GM18520 (cell line): ENCODE measurements at regions not wholly inside any gene's neighbourhood (a gene's known extent, or its start where the extent isn't known, plus 50 kb on each side); places are given as distances from the start of the nearest gene placed in this dataset.

ENCODE experiments used
- ATAC-seq: cut with Tn5 transposase; IDR thresholded peaks from one replicate; pipeline ENCODE4 v1.9.1; 2021; ENCODE audit not compliant: unreplicated experiment

DNA sequence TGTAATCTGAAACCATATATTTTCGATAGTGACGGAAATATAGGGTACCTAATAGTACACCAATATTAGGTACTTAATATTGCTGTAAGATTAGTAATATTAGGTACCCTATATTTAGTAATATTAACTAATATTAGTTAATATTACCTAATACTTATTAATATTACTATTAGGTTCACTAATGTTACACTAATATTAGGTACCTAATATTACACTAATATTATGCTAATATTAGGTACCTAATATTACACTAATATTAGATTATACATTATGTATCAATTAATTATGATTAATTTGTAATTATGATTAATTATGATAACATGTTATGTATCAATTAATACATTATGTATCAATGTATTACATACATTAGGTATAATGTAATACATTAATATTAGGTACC is 518.2 kb upstream of the LRATD1 start:
- ATAC-seq = no peak

GRCh38 chr2:14120376-14120775 is 512.1 kb upstream of the LRATD1 start:
- ATAC-seq = no peak

GRCh38 chr2:14123436-14124103 is 508.9 kb upstream of the LRATD1 start:
- ATAC-seq = no peak

- ATAC-seq = no peak
These were observed 506.8 kb upstream of the LRATD1 start for GRCh38 chr2:14125624-14126293.

GRCh38 chr2:14126846-14127245 is 505.7 kb upstream of the LRATD1 start:
- no peak for ATAC-seq

DNA sequence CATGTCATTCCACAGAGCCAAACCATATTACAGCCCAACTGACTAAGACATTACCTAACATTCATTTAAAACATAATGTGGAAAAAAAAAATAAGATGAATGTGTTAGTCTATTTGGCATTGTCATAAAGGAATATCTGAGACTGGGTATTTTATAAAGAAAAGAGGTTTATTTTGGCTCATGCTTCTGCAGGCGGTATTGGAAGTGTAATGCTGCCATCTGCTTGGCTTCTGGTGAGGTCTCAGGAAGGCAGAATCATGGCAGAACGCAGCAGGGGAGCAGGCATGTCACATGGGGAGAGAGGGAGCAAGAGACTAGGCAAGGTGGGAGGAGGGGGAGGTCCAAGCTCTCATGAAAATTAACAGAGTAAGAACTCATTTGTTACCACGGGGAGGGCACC is 504.8 kb upstream of the LRATD1 start:
- no peak for ATAC-seq

DNA sequence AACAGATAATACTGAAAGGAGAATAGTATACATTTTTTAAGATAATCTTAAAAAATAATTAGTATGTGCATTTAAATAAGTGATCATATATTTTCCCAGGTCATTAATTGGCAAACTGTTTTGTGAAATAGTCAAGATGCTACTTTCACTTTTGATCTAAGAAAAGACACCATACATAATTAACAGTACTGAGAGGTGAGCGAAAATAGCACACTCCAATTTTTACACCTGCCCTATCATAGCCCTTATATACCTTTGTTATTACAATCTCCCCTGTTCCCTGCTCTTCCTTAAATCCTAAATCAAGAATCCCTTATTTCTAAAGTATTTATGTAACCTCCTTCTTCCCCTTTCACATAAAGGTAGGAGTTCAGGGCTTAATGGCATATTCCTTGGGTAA is 500.1 kb upstream of the LRATD1 start:
- no peak for ATAC-seq

DNA sequence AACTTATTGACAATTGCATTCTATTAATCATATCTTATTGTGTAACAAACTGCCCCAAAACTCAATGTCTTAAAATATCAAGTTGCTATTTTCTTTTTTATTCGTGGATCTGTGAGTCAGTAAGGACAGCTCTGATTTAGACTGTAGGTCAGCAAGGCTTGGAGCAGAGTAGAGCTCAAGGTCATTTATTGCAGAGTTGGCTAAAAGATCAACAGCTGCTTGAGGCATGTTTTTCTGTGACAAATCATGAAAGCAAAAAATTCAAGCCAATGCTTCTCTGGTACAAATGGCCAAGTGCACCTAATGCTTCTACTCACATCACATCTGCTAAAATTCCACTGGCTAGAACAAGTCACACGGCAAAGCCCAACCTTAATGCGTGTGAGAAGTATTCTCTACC is 497.7 kb upstream of the LRATD1 start:
- no peak for ATAC-seq

- no peak for ATAC-seq
These were observed 496.5 kb upstream of the LRATD1 start for GRCh38 chr2:14136030-14136429.

- no peak for ATAC-seq
These were observed 494.9 kb upstream of the LRATD1 start for GRCh38 chr2:14137643-14138042.

DNA sequence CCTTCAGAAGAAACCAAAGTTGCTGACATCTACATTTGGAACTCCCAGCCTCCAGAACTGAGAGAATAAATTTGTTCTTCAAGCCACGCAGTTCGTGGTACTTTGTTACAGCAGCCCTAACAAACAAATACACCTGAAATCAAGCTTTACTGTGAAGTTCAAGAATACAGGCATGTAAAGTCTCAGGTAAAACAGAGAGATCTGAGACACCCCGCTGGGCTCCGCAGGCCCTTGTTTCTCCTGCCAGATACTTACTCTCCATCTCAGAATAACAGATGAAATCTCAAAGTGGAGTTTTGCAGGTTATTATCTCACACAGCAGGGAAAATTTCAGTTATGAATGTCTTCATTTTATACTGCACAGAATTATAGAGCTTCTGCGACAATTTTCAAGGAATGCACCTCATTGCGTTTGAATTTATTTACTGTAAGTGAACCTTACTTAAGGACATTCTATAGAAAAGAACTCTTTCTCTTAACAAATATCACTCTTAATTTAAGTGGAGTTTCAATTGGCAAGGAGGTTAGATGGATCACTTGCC is 492.4 kb upstream of the LRATD1 start:
- no peak for ATAC-seq

DNA sequence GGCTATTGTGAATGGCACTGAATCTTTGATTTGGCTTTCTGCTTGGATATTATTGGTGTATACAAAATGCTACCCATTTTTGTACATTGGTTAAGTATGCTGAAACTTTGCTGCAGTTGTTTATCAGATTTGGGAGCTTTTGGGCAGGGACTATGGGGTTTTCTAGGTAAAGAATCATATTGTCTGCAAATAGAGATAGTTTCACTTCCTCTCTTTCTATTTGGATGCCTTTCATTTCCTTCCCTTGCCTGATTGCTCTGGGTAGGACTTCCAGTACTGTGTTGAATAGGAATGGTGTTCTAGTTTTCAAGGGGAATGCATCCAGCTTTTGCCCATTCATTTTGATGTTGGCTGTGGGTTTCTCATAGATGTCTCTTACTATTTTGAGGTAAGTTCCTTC is 489.1 kb upstream of the LRATD1 start:
- no peak for ATAC-seq

DNA sequence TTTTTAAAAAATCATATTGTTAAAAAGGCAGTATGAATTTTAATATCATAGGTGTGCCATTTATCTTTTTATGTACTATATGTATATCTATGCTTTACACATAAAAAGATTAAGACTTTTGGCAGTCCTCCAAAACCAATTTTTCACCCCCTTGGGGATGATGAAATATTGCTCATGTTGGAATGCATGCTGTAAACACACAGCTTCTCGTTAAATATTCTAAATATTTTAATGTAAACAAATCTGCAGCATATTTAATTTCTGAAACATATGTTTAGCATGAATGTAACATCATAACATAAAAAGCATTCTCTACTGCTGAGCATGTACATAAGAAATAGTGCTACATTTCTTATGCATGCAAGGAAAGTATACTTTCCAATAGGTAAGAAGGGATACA is 484.3 kb upstream of the LRATD1 start:
- ATAC-seq = no peak

DNA sequence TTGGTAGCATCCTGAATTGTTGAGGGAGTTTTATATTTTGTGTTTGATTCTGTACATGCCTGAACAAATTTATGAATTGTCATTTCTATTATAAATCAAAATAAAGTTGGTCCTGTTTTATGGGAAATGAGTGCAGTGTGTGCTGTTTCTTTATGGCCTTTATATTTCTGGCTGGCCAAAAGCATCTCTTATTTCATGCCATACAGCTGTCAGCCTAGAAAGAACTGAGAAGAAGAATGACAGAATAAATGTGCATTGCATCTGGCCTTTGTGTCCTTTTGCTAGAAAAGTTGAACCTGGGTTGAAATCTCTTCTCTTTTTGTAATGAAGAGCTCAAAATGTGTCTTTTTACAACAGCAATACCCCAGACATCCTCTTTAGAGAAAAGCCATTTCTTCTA is 474.7 kb upstream of the LRATD1 start:
- no peak for ATAC-seq

DNA sequence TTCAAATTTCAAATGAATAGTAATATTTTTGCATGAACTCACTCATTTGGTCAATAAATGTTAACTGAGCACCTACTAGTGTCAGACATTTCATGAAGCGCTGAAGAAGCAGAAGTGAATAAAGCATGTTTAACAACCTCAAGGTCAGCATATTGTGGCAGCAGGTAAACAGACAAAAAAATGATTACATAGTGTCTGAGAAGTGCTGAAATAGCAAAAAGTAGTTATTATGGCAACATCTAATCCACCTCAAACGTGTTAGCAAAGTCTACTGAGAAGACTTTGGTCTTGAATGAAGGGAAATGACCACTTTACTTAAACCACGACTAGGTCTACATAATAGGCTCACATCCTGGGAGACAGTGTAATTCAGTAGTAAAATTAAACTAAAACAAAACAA is 452.2 kb upstream of the LRATD1 start:
- ATAC-seq = no peak

GRCh38 chr2:14182227-14182946 is 450.1 kb upstream of the LRATD1 start:
- ATAC-seq = no peak

DNA sequence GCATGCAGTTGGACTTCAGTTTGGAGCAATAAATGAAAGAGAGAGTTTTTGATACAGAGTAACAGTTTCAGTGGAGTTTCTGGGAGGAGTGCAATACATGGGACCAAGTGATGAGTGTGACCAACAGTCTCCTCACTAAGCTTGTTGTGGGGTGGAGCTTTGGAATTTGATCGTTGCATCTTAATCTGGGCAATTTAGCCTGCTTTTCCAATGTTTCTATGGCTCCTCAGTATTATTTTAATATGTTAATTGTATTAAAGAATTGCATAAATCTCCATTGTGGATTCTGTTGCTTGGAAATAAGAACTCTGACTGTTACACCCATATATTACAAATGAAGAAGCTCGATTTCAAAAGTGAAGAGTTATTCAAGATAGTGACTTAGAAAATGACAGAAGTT is 446.6 kb upstream of the LRATD1 start:
- ATAC-seq = no peak

GRCh38 chr2:14188446-14188845 is 444.1 kb upstream of the LRATD1 start:
- no peak for ATAC-seq

- ATAC-seq = no peak
These were observed 442.6 kb upstream of the LRATD1 start for GRCh38 chr2:14189929-14190328.

- ATAC-seq = no peak
These were observed 438.3 kb upstream of the LRATD1 start for GRCh38 chr2:14194233-14194632.

GRCh38 chr2:14197293-14197692 is 435.2 kb upstream of the LRATD1 start:
- no peak for ATAC-seq

- ATAC-seq = no peak
These were observed 433.5 kb upstream of the LRATD1 start for GRCh38 chr2:14199040-14199439.
